Glutamatergic neuron (in vitro differentiated cells): ENCODE measurements at regions not wholly inside any gene's neighbourhood (a gene's known extent, or its start where the extent isn't known, plus 50 kb on each side); places are given as distances from the start of the nearest gene placed in this dataset.

ENCODE experiments used
- DNase-seq: peaks from one replicate; pipeline ENCODE4 v3.0.0; 2022
- H3K27ac Mint-ChIP-seq: one replicate; pipeline ENCODE4 v1.8.0; 2020; ENCODE audit warnings: mild to moderate bottlenecking, mixed read lengths, inconsistent platforms; ENCODE audit not compliant: unreplicated experiment
- H3K27me3 Mint-ChIP-seq: one replicate; pipeline ENCODE4 v1.8.0; 2020; ENCODE audit warnings: mild to moderate bottlenecking, moderate library complexity, mixed read lengths, inconsistent platforms; ENCODE audit not compliant: unreplicated experiment
- H3K36me3 Mint-ChIP-seq: one replicate; pipeline ENCODE4 v1.8.0; 2020; ENCODE audit warnings: mild to moderate bottlenecking, mixed read lengths, inconsistent platforms; ENCODE audit not compliant: unreplicated experiment
- H3K4me1 Mint-ChIP-seq: one replicate; pipeline ENCODE4 v1.8.0; 2020; ENCODE audit warnings: mild to moderate bottlenecking, low read depth, mixed read lengths, inconsistent platforms; ENCODE audit not compliant: unreplicated experiment
- H3K4me3 Mint-ChIP-seq: one replicate; pipeline ENCODE4 v1.8.0; 2020; ENCODE audit warnings: mild to moderate bottlenecking, mixed read lengths, inconsistent platforms; ENCODE audit not compliant: unreplicated experiment
- H3K9me3 Mint-ChIP-seq: one replicate; pipeline ENCODE4 v1.8.0; 2020; ENCODE audit warnings: mild to moderate bottlenecking, moderate library complexity, mixed read lengths, inconsistent platforms; ENCODE audit not compliant: unreplicated experiment
- TF ChIP-seq, protein P1 (sequence below): fragments of 200-600 bp; sonication (generic); IDR thresholded peaks from one replicate; pipeline ENCODE4 v1.5.0; 2021; ENCODE audit not compliant: partially characterized antibody, unreplicated experiment

DNA sequence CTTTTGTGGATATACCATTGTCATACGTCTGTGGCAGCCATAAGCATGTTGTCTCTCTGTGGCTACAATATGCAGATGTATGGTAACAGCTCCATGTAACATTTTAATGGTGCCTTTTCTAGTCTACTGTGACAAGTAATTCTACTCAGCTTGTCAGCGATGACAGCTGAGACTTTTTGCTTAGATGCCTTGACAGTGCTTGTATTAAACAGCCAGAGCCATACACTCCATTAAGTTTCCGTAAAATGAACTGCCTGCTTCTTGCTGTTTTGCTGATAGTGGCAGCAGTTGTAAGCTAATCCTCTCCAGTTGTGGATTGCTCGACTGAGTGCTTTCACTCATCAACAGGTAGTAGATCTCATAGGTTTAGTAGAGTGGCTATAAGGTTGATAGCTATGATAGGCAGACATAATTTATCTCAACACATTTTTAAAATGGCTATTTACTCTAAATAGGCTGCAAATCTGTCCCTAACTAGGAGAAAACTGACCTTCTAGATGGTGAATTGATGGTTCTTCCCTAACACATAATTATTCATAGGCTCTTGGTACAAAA, 260.2 kb upstream of the NAALADL2 start:
- Mint-ChIP-seq H3K27me3 (peaks cover 2% of the 10 kb centered on the region), H3K4me1 (peaks cover 3% of the 10 kb centered on the region), H3K36me3 (no peaks in the 10 kb centered on the region), H3K9me3 (no peaks in the 10 kb centered on the region), H3K27ac (no peak overlapping the region), H3K4me3 (no peak overlapping the region)
- DNase-seq: no peak
- TF ChIP-seq, protein P1, sequence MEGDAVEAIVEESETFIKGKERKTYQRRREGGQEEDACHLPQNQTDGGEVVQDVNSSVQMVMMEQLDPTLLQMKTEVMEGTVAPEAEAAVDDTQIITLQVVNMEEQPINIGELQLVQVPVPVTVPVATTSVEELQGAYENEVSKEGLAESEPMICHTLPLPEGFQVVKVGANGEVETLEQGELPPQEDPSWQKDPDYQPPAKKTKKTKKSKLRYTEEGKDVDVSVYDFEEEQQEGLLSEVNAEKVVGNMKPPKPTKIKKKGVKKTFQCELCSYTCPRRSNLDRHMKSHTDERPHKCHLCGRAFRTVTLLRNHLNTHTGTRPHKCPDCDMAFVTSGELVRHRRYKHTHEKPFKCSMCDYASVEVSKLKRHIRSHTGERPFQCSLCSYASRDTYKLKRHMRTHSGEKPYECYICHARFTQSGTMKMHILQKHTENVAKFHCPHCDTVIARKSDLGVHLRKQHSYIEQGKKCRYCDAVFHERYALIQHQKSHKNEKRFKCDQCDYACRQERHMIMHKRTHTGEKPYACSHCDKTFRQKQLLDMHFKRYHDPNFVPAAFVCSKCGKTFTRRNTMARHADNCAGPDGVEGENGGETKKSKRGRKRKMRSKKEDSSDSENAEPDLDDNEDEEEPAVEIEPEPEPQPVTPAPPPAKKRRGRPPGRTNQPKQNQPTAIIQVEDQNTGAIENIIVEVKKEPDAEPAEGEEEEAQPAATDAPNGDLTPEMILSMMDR: no peak

DNA sequence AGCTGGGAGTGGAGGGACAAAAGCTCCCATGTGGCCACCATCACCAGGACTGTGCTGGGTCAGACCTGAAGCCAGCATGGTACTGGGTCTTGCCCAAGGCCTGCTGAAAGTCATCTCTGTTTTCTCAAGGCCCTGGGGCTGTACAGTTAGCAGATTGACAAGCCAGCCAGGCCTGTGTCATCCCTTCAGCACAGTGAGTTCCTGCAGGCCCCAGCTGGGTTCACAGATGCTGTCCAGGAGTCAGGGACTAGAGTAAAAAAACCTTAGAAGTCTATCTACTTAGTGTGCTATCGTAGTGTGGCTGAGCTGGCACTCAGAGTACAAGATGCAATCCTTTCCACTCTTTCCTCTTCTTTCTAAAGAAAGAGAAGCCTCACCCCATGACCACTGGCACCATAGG, 246.0 kb upstream of the NAALADL2 start:
- Mint-ChIP-seq H3K27me3 (no peaks in the 10 kb centered on the region), H3K4me1 (peaks cover 2% of the 10 kb centered on the region), H3K9me3 (peaks cover 2% of the 10 kb centered on the region), H3K36me3 (no peaks in the 10 kb centered on the region), H3K4me3 (no peak overlapping the region), H3K27ac (no peak overlapping the region)
- no peak for DNase-seq
- TF ChIP-seq, protein P1: no peak

DNA sequence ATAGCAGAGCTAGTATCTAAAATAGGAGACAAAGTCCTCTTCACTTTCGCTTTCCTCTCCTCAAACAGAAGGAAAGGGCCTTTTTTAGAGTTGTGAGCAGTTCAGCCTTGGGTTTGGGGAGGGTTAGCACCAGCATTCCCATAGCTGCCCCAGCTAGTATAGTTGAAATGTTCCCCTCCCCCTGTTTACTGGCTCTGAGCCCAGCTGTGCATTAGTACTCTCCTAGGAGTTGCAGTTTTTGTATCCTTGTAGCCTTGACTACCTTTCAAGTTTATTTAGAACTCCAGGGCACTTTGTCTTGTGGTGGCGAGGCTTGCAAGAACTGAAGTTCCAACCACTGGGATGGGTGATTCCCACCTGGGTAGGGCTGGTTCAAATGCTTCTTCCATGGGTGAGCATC, 245.1 kb upstream of the NAALADL2 start:
- TF ChIP-seq, protein P1: no peak
- DNase-seq: no peak
- Mint-ChIP-seq H3K4me1 (peaks cover 2% of the 10 kb centered on the region), H3K27ac (no peak overlapping the region), H3K4me3 (no peak overlapping the region), H3K36me3 (no peaks in the 10 kb centered on the region), H3K27me3 (no peaks in the 10 kb centered on the region), H3K9me3 (peaks cover 2% of the 10 kb centered on the region)

DNA sequence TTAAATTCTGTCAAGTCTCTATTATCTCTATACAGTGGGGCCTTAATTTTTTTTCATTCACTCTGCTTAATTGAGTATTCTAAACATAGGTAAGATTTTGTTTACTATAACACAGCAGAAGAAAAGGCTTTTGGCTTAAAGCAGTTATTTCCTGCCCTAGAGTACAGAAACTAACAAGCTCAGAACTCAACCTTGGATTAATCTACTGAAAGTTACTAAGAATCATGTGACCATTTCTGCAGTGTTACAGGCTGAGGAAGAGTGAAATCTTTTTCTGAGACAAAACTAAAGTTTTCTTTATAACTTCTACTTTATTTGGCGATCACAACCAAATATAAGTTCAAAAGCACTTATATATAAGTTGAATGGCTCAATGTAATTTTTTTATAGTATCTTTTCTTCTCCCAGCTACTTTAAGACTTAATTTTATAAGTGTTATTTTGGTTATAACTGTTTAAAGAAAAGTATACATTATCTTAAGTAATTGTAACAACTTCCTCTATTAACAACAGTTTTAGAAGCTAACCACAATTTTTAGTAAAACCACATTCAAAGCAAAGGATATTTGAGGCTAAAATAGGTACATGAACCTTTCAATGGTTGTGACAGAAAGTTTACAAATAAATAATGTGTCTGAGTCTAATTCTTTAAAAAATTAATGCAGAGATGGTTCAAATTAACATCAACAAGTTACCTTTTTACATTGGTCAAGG, 240.6 kb upstream of the NAALADL2 start:
- no peak for DNase-seq
- no peak overlapping the region for H3K4me3 Mint-ChIP-seq
- TF ChIP-seq, protein P1: no peak
- no peak overlapping the region for H3K27ac Mint-ChIP-seq
- peaks cover 2% of the 10 kb centered on the region for H3K9me3 Mint-ChIP-seq
- no peaks in the 10 kb centered on the region for H3K4me1 Mint-ChIP-seq
- H3K27me3 Mint-ChIP-seq: no peaks in the 10 kb centered on the region
- H3K36me3 Mint-ChIP-seq: no peaks in the 10 kb centered on the region

DNA sequence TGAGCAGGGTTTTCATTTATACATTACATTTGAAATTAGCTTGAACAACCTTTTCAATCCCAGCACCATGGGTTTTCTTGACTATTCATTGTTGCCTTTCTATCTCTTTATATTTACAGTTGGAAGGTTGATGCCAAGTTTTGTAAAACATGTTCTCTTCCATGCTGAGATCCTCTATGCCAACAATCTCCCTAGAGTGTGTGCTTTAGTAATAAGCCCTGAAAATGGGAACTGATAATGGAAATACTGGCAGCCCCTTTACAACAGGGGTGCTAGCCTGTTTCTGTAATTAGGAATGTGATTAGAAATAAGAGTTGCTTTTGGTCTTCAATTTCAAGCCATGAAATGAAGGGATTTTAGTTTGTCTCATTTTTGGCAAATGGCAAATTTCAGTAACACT, 239.9 kb upstream of the NAALADL2 start:
- H3K27me3 Mint-ChIP-seq: no peaks in the 10 kb centered on the region
- no peak overlapping the region for H3K4me3 Mint-ChIP-seq
- DNase-seq: no peak
- H3K36me3 Mint-ChIP-seq: no peaks in the 10 kb centered on the region
- no peak overlapping the region for H3K27ac Mint-ChIP-seq
- no peaks in the 10 kb centered on the region for H3K4me1 Mint-ChIP-seq
- peaks cover 2% of the 10 kb centered on the region for H3K9me3 Mint-ChIP-seq
- TF ChIP-seq, protein P1: no peak
